Esophagus squamous epithelium (tissue), 5 donors: ENCODE measurements at regions not wholly inside any gene's neighbourhood (a gene's known extent, or its start where the extent isn't known, plus 50 kb on each side); places are given as distances from the start of the nearest gene placed in this dataset.

Source experiments
- DNase-seq: peaks from one replicate; lab custom pipeline; 2025; lab: John Stamatoyannopoulos, UW
- H3K27ac ChIP-seq, 4 donors: fragments of 200-600 bp; sonication (generic); one replicate each; pipeline ENCODE4 v1.5.1; 2016 to 2019; ENCODE audit warnings: mild to moderate bottlenecking in 1 of 4
- H3K27me3 ChIP-seq, 4 donors: fragments of 200-600 bp; sonication (generic); 1 replicate in 3 of 4; 2 replicates in 1 of 4; pipeline versions ENCODE4 v1.5.1 to v1.6.0; 2017 to 2021; ENCODE audit warnings: antibody characterized with exemption in 1 of 4
- H3K36me3 ChIP-seq, 3 donors: fragments of 200-600 bp; sonication (generic); one replicate each; pipeline ENCODE4 v1.5.1; 2016 to 2019
- H3K4me1 ChIP-seq, 3 donors: fragments of 200-600 bp; sonication (generic); one replicate each; pipeline ENCODE4 v1.5.1; 2017 to 2019
- H3K4me3 ChIP-seq, 4 donors: fragments of 200-600 bp; sonication (generic); 1 replicate in 3 of 4; 2 replicates in 1 of 4; pipeline ENCODE4 v1.5.1; 2016 to 2019; ENCODE audit warnings: mild to moderate bottlenecking in 2 of 4, moderate library complexity in 1 of 4
- H3K9me3 ChIP-seq, 3 donors: fragments of 200-600 bp; sonication (generic); one replicate each; pipeline ENCODE4 v1.5.1; 2016 to 2019
- CTCF ChIP-seq, 6 experiments: fragments of 450-650 bp in 4 of 6; fragments of 200-600 bp in 2 of 6; sonication (generic) in 2 of 6; IDR thresholded peaks; one replicate each; pipeline ENCODE4 v1.5.1; 2016 to 2019; ENCODE audit warnings: antibody characterized with exemption in 6 of 6, mild to moderate bottlenecking in 4 of 6, moderate library complexity in 4 of 6
- POLR2A ChIP-seq, 4 donors: fragments of 450-650 bp; IDR thresholded peaks; one replicate each; pipeline ENCODE4 v1.6.1; 2017; ENCODE audit warnings: antibody characterized with exemption in 4 of 4, mild to moderate bottlenecking in 4 of 4, moderate library complexity in 3 of 4
- WGBS, 2 donors: methylation state at CpG; one replicate each; pipeline ENCODE4 v1.1.5; 2018; 5-methylcytosine and 5-hydroxymethylcytosine counted together
- intact Hi-C: fragments of 100-400 bp; cut with DNase I; formaldehyde crosslinking; loops from one replicate; pipeline ENCODE4 v1.15.0; 2022
- donor health status: DM: yes; HTN: yes; CAD: no.

GRCh38 chr1:2908561-2908960, 107.1 kb upstream of the TTC34 start:
- H3K36me3 ChIP-seq, result no peaks in the 10 kb centered on the region
- H3K4me3 ChIP-seq, result no peak overlapping the region
- no peaks in the 10 kb centered on the region for H3K9me3 ChIP-seq
- 50 to 83% methylated on average over 1 to 3 of the region's 15 CpGs for WGBS, 2 donors
- no peak overlapping the region for H3K27ac ChIP-seq
- H3K27me3 ChIP-seq, result peaks cover 0 to 54% (median 0%) of the 10 kb centered on the region in 4 donors
- intact Hi-C loops, result no loop called here
- TF ChIP-seq CTCF (IDR thresholded peaks at IDR 0.05), result no peak
- TF ChIP-seq POLR2A (IDR thresholded peaks at IDR 0.05), result no peak
- no peak for DNase-seq
- H3K4me1 ChIP-seq, result peaks cover 0 to 5% (median 0%) of the 10 kb centered on the region in 3 donors

GRCh38 chr1:2909797-2910196, 108.3 kb upstream of the TTC34 start:
- no peak overlapping the region for H3K4me3 ChIP-seq
- TF ChIP-seq POLR2A (IDR thresholded peaks at IDR 0.05), result no peak
- H3K27me3 ChIP-seq, result peaks cover 0 to 49% (median 0%) of the 10 kb centered on the region in 4 donors
- H3K4me1 ChIP-seq, result peaks cover 0 to 5% (median 0%) of the 10 kb centered on the region in 3 donors
- no peaks in the 10 kb centered on the region for H3K9me3 ChIP-seq
- no peak for DNase-seq
- H3K36me3 ChIP-seq, result no peaks in the 10 kb centered on the region
- no peak overlapping the region for H3K27ac ChIP-seq
- intact Hi-C loops, result no loop called here
- WGBS, 2 donors, result 40 to 81% methylated on average over 5 to 6 of the region's 14 CpGs

- Histone ChIP-seq H3K4me3 (no peak overlapping the region), H3K27me3 (peaks cover 0 to 45% (median 0%) of the 10 kb centered on the region in 4 donors), H3K27ac (no peak overlapping the region), H3K36me3 (no peaks in the 10 kb centered on the region), H3K9me3 (no peaks in the 10 kb centered on the region), H3K4me1 (peaks cover 0 to 5% (median 0%) of the 10 kb centered on the region in 3 donors)
- DNase-seq, result no peak
- intact Hi-C loops, result no loop called here
- TF ChIP-seq CTCF (IDR thresholded peaks at IDR 0.05) (no peak), POLR2A (IDR thresholded peaks at IDR 0.05) (no peak)
- 100% methylated on average over 1 of the region's 11 CpGs; no CpG with 5 or more reads in 1 of the 2 donors for WGBS, 2 donors
These were observed 108.7 kb upstream of the TTC34 start for GRCh38 chr1:2910211-2910610.

- H3K27me3 ChIP-seq, result peaks cover 0 to 31% (median 0%) of the 10 kb centered on the region in 4 donors
- 62 to 79% methylated on average over 11 to 28 of the region's 31 CpGs for WGBS, 2 donors
- H3K27ac ChIP-seq, result no peak overlapping the region
- no peak overlapping the region for H3K4me3 ChIP-seq
- H3K9me3 ChIP-seq, result no peaks in the 10 kb centered on the region
- DNase-seq, result no peak
- intact Hi-C loops, result no loop called here
- H3K4me1 ChIP-seq, result no peaks in the 10 kb centered on the region
- no peaks in the 10 kb centered on the region for H3K36me3 ChIP-seq
- no peak for TF ChIP-seq POLR2A (IDR thresholded peaks at IDR 0.05)
- TF ChIP-seq CTCF (IDR thresholded peaks at IDR 0.05), result no peak
These were observed 109.7 kb upstream of the ACTRT2 start for GRCh38 chr1:2911421-2912178.

- H3K36me3 ChIP-seq, result no peaks in the 10 kb centered on the region
These were observed 108.7 kb upstream of the ACTRT2 start for GRCh38 chr1:2912424-2913061.

More at GRCh38 chr1:2912424-2913061, 108.7 kb upstream of the ACTRT2 start:
- TF ChIP-seq POLR2A (IDR thresholded peaks at IDR 0.05) (no peak), CTCF (IDR thresholded peaks at IDR 0.05) (no peak)
- Histone ChIP-seq H3K9me3 (no peaks in the 10 kb centered on the region), H3K27ac (no peak overlapping the region), H3K4me1 (no peaks in the 10 kb centered on the region), H3K4me3 (no peak overlapping the region), H3K27me3 (peaks cover 0 to 25% (median 0%) of the 10 kb centered on the region in 4 donors)
- DNase-seq, result no peak
- WGBS, 2 donors, result 75 to 79% methylated on average over 5 to 8 of the region's 16 CpGs
- intact Hi-C loops, result no loop called here
